ENCODE measurements at regions not wholly inside any gene's neighbourhood (a gene's known extent, or its start where the extent isn't known, plus 50 kb on each side); places are given as distances from the start of the nearest gene placed in this dataset.
"Not testable (repeated sequence)": the region's sequence is repeated elsewhere in the genome, so short reads cannot be mapped to it uniquely, and the experiment has no call there.

DNA sequence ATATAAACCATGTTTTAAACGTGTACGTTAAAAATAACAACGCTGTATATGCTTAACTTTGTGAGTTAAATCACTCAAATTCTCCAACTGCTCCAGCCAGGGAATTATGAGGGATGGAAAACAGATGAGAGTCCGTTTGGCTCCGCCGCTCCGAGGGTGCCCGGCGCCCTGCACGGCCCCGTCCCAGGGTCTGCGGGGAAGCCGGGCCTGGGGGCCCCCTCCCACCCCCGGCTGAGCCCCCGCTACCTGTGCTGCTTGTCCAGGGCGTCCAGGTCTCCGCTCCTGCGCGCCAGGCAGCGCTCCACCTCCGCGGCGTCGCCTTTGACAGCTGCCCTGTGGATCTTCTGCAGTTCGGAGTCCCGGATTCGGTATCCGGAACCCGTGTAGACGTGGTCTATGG is 415.5 kb downstream of the FOXD4L4 start:
- DNase-seq, ATAC-seq: not testable (repeated sequence)

DNA sequence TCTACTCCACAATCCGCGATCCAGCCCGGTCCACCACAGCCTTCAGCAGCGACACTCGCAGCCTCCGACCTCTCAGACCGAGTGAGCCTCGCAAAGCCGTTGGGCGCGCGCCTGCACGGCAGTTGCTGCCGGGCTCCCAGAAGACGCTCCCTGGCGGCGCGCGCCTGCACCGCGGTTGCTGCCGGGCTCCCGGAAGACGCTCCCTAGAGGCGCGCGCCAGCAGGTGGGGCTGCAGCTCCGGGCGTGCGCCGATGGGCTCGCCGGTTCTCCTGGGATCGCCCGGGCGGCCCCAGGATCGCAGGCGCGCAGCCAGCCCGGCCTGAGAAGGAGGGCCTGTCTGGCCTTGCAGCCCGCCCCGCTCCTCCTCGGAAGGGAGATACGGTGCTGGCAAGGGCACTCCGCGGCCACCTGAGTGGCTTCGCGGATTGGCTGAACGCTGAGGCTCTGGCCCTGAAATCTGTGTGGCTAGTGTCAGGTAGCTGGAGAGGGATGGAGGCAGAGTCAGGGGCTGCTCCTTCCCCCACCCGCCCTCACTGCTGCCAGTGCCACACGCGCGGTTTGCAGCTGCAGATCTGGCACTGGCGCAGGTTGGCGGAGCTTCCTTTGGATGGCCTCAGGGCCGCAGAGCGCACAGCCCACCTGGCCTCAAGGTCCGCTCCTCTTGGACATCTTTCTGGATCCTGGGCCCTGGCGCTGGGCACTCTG is 416.2 kb downstream of the FOXD4L4 start:
- DNase-seq (peak; percentile 56), ATAC-seq (peak; percentile 98)

DNA sequence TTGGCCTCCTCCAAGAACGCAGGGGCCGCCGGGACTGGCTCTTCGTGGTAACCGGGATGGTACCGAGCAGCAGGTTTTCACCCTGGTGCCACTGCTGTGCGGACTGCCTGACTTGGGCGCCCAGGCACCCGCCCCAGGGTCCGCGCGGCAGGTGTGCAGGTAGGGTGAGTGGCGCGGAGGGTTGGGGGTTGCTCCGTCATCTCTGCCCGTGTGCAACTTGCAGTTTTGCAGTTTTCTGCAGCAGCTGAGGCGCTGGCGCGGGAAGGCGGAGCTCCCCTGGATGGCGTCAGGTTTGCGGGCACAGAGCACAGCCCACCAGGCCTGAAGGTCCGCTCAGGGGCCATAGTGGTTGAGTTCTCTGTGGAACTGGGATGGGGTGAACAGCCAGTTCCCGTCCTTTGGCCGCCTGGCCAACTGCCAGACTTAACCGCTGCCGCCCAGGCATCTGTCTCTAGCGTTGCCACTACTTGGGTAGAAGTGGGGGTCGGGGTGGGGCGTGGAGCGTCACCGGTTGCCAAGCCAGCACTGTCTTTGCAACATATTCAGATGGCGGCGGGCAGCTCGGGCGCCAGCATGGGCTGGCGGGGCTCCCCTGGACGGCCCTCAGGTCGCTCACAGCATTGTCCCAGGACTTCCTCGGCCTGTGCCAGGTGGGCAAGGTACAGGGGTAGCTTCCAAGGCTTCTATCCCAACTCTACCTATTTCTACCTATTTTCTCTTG is 417.2 kb downstream of the FOXD4L4 start:
- not testable (repeated sequence) for ATAC-seq

DNA sequence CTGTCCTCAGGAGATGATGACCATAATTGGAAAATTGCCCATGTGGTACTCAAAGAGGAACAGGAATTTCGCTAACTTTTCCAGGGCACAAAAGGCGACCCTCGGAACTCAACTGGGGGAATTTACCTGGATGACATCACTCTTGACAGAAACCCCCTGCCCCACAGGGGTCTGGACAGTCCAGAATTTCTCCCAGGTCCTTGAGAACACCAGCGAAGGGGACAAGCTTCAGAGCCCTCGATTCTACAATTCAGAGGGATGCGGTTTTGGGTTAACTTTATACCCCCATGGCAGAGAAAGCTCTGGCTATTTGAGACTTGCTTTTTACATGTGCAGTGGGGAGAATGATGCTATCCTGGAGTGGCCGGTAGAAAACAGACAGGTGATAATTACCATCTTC is 445.4 kb downstream of the FOXD4L4 start:
- DNase-seq, ATAC-seq: not testable (repeated sequence)

More for the DNA sequence above, 417.2 kb downstream of the FOXD4L4 start:
- DNase-seq = not testable (repeated sequence)

DNA sequence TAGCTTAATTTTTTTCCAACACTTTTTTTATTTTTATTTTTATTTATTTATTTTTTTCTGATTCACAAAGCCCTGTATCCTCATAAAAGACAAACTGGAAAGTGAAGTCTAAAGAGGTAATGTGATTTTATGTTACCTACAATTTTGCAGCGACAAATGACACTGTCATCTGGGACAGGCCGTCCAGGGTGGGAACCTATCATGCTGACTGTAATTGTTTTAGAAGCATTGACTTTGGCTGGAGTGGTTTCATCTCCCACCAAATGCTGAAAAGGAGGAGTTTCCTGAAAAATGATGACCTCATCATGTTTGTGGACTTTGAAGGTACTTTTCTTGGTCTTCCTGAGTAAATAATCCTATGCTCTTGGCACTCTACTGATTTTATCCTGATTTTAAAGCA is 446.7 kb downstream of the FOXD4L4 start:
- ATAC-seq, DNase-seq: not testable (repeated sequence)

DNA sequence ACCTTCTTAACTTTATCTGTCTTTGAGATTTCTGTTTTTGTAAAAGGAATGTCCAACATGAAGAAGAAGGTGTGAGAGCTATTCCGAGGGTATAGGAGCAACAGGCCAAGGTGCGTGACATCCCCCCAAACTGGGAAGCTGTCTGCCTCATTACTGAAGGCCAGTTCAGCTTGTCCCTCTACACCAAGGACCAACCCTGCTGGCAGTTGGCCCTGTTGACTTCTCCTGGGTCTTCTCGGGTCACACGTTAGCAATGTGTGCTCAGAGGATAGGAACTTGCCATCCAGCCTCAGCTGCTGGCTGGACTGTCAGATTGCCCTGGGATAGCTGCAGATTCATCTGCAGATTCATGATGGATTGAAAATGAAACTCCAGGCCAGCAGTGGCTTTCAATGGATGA is 460.3 kb downstream of the FOXD4L4 start:
- ATAC-seq, DNase-seq: not testable (repeated sequence)

DNA sequence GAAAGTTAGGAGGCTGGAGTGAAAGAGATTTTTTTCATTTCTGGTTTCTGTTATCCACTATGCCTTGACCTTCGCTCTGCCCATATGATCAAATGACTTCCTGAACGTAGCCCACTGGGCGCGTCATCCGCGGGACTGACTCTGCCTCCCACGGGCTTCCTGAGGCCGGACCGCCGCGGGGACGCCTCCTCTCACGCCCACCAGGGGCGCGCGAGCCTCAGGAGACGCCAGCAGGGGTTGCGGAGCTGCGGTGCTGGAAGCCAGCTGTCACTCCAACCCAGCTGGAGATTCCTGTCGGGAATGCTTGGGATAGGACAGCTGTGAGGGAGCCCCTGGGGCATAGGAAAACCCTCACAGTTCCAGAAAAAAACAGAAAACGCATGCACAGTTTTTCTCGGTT is 461.5 kb downstream of the FOXD4L4 start:
- DNase-seq, ATAC-seq: not testable (repeated sequence)

DNA sequence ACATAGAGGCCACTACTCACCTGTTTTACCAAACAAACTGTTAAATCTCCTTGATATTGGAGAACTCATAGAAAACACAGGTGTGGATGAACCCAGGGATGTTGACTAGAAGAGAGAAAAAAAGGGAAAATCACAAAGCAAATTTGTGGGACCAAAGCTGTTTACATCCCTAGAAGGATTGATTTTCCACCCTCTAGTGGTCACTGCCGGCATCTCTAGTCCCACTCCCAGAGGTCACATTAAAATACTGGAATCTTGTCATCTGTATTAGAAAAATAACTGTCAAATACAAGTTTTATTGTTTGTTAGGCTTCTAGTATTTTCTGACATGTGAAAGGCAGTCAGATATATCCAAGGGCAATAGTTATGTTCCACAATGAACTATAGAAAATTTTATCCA is 469.7 kb downstream of the FOXD4L4 start:
- ATAC-seq, DNase-seq: not testable (repeated sequence)

DNA sequence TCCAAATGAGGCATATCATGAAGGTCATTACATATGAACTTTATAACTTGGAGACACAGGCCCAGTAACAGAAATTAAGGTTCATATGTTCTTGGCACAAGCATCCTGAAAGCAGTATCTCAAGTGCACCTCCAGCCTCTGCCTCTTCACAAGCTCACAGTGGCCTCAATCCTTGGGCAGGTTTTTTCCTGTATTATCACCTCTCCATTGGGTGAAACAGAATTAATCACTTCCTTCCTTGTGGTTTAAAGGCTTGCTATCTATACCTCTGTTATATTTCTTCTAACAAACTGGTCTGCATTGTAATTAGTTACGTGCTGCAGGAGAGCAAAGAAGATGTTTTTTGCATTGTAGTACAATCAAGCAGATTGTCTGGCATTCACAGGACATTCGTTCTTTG is 471.0 kb downstream of the FOXD4L4 start:
- not testable (repeated sequence) for DNase-seq, ATAC-seq

DNA sequence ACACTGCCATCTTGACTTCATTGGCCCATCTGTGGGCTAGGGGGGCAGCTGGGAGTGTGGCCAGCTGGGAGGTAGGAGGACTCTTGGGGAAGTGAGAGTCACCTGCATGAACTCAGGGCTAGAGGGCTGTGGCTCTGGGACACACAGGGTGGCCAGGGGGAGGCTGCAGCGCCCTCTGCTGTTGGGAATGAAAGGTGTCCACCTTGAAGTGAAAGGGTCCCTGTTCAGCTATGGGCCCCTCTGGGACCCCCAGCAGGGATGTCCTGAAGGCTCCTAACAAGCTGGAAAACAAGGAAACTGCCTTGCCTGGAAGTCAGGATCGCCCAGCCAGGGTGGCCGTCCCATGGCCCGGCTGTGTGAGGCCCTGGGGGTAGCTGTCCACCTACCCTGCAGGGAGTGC is 507.8 kb downstream of the FOXD4L4 start:
- not testable (repeated sequence) for DNase-seq, ATAC-seq

DNA sequence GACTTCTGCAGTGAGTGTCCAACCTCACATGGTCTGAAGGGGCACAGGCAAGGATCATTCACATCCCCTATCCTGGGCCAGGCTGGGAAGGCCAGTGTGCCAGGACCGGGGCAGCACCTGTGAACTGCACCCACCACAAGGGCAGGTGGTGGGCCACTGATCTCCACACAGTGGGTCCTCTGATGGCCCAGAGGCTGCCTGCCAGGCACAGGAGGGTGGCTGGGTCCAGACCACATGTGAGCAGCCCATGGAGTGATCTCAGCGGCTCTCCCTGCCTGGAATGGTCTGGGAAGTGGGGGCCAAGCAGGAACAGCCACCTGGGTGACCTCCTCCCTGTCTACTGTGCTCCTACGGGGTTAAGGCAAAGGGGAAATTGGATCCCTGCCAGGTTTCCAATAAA is 508.5 kb downstream of the FOXD4L4 start:
- ATAC-seq, DNase-seq: not testable (repeated sequence)

DNA sequence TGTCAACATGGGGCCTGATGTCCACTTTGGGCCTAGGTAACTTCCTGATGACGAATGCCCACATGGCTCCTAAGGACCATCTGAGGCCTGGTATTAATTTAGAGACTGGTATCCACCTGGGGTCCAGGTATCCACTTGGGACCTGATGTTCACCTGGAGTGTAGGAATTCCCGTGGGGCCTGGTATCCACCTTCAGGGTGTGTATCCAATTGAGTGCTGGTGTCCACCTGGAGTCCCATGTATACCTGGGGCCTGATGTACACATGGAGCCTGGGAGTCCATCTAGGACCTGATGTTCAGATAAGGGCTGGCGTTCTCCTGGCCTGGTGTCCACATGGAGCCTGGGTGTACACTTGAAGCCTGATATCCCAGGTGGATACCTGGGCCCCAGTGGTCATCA is 520.6 kb downstream of the FOXD4L4 start:
- DNase-seq, ATAC-seq: not testable (repeated sequence)

DNA sequence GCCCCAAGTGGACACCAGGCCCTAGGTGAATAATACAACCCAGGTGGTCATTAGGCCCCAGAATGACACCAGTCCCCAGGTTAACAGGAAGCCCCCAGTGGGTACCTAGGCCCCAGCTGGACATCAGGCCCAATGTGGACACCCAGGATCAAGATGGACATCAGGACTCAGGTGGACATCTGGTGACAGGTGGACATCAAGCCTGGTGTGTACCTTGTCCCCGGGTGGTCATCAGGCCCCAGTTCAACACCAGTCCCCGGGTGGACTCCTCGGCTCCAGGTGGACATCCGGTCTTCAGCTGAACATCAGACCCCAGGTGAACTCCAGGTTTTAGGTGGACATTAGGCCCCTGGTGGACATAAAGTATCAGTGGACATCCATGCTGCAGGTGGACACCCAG is 524.6 kb downstream of the FOXD4L4 start:
- not testable (repeated sequence) for ATAC-seq, DNase-seq

DNA sequence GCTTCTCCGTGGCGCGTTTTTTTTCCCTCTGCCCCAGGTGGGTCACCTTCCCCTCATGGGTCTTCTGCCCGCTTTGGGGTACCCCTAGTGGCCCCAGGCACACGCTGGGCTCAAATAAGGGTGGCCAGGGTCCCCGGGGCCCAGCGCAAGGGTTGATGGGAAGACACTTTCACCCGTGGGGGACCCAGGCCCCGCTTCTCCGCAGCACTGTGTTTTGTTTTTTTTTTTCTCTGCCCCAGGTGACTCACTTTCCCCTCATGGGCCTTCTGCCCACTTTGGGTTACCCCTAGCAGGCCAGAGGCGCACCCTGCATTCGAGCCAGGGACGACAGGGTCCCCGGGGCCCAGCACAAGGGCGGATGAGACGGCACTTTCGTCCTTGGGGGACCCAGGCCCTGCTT is 526.7 kb downstream of the FOXD4L4 start:
- DNase-seq = not testable (repeated sequence)

DNA sequence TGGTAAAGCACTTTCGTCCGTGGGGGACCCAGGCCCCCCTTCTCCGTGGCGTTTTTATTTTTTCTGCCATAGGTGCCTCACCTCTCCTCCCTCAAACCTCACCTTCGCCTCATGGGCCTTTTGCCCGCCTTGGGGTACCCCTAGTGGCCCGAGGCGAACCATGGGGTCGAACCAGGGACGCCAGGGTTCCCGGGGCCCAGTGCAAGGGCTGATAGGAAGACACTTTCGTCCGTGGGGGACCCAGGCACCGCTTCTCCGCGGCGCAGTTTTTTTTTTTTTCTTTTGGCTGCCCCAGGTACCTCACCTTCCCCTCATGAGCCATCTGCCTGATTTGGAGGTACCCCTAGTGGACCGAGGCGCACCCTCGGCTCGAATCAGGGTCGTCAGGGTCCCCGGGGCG is 527.8 kb downstream of the FOXD4L4 start:
- not testable (repeated sequence) for DNase-seq

More for the DNA sequence above, 526.7 kb downstream of the FOXD4L4 start:
- ATAC-seq = not testable (repeated sequence)

DNA sequence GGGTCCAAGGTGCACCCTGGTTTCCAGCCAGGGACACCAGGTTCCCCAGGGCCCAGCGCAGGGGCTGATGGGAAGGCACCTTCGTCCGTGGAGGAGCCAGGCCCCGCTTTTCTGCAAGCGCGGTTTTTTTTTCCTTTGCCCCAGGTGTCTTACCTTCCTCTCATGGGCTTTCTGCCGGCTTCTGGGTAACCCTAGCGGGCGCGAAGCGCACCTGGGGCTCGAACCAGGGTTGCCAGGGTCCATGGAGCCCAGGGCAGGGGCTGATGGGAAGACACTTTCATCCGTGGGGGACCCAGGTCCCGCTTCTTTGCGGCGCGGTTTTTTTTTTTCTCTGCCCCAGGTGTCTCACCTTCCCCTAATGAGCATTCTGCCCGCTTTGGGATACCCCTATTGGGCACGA is 529.3 kb downstream of the FOXD4L4 start:
- not testable (repeated sequence) for ATAC-seq, DNase-seq

More for the DNA sequence above, 527.8 kb downstream of the FOXD4L4 start:
- not testable (repeated sequence) for ATAC-seq

DNA sequence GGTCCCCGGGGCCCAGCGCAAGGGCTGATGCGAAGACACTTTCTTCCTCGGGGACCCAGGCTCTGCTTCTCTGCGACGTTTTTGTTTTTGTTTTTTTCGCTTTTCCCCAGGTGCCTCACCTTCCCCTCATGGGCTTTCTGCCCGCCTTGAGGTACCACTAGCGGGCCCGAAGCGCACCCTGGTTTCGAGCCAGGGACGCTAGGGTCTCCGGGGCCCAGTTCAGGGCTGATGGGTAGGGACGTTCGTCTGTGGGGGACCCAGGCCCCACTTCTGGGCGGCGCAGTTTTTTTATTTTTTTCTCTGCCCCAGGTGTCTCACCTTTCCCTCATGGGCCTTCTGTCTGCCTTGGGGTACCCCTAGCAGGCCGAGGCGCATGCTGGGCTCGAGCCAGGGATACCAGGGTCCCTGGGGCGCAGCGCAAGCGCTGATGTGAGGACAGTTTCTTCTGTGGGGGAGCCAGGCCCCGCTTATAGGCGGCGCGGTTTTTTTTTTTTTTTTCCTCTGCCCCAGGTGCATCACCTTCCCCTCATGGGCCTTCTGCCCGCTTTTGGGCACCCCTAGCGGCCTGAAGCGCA is 530.0 kb downstream of the FOXD4L4 start:
- DNase-seq, ATAC-seq: not testable (repeated sequence)

DNA sequence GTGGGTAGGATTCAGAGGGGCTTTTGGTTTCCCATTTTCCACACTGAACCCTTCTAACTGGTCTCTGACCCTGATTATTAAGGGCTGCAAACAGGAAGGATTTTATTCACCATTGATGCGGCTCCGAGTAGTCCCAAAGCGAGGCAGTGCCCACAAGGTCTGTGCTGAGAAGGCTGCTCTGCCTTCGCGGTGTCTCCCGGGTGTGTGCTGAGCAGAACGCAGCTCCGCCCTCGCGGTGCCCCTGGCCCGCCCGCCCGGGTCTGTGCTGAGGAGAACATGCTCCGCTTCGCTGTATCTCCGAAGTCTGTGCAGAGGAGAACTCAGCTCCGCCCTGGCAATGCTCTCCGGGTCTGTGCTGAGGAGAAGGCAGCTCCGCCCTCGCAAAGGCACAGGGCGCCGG is 530.7 kb downstream of the FOXD4L4 start:
- DNase-seq, ATAC-seq: not testable (repeated sequence)

DNA sequence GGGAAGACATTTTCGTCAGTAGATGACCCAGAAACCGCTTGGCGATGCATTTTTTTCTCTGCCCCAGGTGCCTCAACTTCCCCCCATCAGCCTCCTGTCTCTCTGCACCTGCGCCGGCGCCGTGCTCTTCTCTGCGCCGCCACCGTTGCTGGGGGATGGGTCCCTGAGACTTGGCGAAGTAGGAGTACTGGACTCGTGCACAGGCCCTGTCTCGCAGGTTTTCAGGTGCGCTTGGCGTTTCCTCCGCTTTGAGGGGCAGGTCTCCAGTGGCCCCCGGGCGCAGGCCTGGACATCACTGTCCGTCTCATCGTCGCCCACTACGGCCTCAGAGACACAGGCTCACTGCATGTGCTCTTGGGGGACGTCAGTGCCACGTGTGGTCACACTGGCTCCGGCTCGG is 532.1 kb downstream of the FOXD4L4 start:
- ATAC-seq, DNase-seq: not testable (repeated sequence)

DNA sequence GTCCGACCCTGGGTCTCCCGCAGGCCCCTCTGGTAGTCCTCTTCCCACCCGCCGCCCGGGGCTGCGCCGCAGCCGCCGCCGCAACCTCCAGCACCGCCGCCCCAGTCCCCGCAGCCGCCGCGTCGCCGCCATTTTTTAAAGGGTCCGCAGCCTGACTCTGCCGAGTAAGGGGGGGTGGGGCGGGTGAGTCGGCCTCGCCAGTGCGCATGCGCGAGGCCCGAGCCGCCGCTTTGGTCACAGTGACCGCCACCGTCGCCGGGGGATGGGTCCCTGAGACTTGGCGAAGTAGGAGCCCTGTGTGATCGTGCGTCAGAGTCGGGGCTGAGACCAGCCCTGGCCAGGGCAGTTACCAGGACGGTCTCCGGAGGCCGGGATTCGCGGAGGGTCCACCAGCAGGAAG is 532.8 kb downstream of the FOXD4L4 start:
- not testable (repeated sequence) for ATAC-seq
- peak; percentile 58 for DNase-seq

DNA sequence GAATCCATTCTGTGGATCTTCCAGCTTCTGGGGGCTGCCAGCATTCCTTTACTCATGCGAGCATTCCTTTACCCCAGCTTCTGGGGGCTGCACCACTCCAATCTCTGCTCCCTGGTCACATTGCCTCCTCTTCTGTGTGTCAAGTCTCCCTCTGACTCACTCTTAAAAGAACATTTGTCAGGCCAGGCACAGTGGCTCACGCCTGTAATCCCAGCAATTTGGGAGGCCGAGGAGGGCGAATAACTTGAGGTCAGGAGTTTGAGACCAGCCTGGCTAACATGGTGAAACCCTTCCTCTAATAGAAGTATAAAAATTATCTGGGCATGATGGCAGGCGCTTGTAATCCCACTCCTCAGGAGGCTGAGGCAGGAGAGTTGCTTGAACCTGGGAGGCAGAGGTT is 541.9 kb downstream of the FOXD4L4 start:
- DNase-seq, ATAC-seq: not testable (repeated sequence)

Measured in stimulated activated naive CD8-positive, alpha-beta T cell treated with anti-CD3 and anti-CD28 coated beads, Interleukin-15, Interleukin-2, amounts not matched to agents 100 U/mL and 50 U/mL, for 24 hours (primary cell).